ENCODE measurements at regions not wholly inside any gene's neighbourhood (a gene's known extent, or its start where the extent isn't known, plus 50 kb on each side); places are given as distances from the start of the nearest gene placed in this dataset.
A peak's percentile ranks its signal among the peaks of the same experiment; 100 is the strongest.

DNA sequence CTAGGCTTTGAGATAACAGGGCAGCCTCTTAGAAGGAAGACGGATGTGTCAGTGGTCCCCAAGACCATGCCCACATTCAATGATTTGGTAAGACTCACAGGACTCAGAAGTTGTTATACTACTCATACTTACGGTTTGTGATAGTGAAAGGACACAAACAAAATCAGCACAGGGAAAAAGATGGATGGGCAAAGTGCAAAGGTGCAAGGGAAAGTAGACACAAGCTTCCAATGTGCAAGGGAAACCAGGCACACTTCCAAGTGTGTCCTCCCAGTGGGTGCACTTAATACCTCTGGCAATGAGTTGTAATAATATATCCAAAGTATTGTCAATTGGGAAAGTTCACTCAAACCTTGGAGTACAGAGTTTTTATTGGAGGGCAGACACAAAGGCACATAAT, 53.8 kb upstream of the VCX start:
- no peak for FAIRE-seq

- no peak for FAIRE-seq
These were observed 54.6 kb upstream of the VCX start for GRCh38 chrX:7788334-7788733.

DNA sequence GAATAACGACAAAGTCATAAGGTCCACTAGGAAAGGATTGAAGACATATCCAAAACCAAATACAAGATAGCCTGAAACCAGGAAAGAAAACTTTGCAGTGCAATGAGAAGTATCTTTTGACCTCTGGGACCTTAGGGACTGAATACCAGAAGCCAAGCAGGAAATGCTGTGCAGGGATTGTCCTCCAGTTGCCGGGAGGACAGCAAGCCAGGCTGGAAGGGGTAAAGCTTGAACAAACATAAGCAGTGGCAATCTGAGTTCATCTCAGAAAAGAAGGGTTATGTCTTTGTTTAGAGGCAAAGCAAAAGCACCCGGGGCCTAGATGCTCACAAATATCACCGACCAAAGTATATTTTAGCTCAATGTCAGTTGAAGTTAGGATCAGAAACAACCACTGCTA, 55.3 kb upstream of the VCX start:
- FAIRE-seq: no peak

GRCh38 chrX:7784580-7784979, 58.4 kb upstream of the VCX start:
- no peak for FAIRE-seq

DNA sequence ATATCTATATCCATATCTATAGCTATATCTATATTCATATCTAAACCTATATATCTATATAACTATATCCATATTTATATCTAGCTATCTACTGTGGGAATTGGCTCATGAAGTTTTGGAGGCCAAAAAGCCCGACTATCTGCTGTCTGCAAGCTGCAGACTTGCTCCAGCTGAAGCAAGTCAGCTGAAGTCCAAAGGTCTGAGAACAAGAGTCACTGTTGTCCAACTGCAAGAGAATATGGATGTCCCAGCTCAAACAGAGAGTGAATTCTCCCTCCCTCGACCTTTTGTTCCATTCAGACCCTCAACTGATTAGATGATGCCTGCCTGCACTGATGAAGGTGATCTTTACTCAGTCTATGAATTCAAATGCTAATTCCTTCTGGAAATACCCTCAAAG, 63.3 kb upstream of the VCX start:
- no peak for FAIRE-seq

DNA sequence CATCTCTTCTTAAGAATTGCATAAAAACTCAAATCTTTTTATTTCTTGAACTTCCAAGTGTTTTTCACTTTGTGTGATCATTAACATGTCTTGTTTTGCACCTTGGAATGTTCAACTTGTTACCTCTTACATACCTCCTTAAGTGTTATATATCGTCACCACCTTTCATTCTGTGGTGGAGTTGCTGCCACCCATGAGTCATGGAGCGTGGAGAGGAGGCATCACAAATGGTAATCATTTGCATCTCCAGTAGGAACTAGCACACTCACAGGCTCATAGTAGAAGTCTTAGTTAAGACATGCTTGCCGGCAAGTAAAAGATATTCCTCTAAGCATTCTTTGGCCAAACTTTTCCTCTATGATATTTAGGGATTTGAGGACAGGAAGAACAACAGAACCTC, 67.0 kb upstream of the VCX start:
- no peak for FAIRE-seq

- FAIRE-seq: no peak
These were observed 71.1 kb upstream of the VCX start for GRCh38 chrX:7771788-7772438.

GRCh38 chrX:7759830-7760229, 83.1 kb upstream of the VCX start:
- no peak for FAIRE-seq

DNA sequence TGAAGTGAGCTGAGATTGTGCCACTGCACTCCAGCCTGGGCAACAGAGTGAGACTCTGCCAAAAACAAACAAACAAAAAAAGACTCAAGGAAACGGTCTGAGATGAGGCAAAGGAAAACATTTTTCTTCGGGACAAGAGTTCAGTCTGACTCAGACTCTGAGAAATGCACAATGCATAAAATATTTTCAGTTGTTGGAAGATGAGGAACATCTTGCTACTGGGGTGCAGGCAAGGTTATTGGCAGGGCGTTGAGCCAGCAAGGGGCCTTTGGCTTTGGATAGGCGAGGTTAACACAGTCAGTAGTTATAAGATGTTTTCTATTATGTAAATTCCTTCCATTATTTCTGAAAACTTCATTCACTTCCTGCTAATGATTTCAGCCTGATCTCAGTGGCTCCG, 96.1 kb upstream of the VCX start:
- no peak for FAIRE-seq

DNA sequence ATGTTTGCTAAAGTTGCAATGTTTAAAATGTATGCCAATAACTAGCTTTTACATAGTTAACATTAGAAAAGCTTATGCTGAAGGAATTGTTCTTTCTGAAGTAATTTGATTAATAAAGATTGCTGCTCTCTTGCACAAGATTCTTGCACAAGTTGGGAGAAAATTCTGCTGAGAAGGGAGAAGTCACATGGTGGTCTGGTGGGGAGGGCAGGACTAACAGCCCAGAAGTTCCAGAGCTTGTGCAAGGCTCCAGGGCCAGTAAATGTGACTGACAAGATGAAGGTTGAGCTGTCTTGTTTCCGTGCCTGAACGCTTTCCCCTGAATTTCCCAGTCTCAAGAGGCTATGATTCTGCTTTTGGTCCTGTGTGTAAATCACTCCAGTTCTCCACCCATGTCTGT, 112.9 kb upstream of the VCX start:
- no peak for FAIRE-seq

- FAIRE-seq: no peak
These were observed 122.5 kb upstream of the VCX start for GRCh38 chrX:7720519-7720918.

- FAIRE-seq: no peak
These were observed 128.6 kb upstream of the VCX start for GRCh38 chrX:7714351-7714750.

- FAIRE-seq: no peak
These were observed 131.8 kb upstream of the VCX start for GRCh38 chrX:7711167-7711566.

DNA sequence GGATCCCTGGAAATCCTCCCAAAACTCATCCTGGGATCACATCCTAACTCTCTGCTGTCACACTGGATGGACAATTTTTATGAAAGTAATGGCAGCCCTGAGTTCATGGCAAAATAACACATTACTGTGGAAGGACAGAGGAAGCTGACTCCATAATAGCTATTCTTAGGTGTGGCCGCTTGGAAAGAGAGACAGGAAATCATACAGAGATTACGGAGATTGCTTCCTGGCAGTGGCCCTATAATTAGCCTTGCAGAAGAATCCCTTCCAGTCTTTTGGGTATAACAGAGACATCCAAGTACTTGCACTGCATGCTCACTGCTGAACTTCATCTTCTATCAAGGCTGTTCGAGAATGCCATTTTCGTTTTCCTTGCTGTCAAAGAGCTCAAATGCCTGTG, 133.1 kb upstream of the VCX start:
- no peak for FAIRE-seq

DNA sequence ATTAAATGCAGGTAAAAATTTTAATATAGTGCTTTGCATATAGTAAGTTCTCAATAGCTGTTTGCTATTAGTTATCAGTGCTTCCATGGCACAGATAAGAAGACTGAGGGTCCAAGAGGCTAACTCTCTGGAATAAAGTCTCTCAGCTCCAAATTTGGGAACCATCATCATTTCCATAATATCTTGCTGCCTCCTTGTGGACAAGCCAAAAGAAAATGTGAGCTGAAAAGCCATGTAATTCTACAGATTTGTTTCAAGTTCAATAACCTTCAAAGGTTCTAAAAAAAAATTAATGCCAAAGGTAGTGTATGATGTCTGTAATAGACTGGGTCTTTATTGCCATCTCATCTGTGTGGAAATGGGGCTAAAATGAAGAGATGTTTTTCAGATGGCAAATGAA, 136.9 kb upstream of the VCX start:
- FAIRE-seq: no peak

DNA sequence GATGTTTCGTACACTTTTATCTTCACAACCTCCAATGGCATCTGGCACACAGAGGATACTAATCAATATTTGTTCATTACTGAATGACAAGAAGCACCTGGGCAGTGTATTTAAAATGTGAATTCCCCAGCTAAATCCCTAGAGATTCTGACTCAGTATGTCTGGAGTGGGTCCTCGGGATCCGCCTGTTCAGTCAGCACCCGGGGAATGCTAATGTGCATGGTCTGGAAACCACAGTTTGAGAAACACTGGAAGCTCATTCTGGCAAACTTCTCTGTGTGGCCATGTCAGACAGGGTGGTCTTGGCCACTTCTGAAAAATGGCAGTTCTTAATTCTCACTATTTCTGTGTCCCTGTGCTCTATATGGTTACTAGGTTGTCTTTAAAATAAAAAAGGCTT, 138.8 kb upstream of the VCX start:
- no peak for FAIRE-seq

DNA sequence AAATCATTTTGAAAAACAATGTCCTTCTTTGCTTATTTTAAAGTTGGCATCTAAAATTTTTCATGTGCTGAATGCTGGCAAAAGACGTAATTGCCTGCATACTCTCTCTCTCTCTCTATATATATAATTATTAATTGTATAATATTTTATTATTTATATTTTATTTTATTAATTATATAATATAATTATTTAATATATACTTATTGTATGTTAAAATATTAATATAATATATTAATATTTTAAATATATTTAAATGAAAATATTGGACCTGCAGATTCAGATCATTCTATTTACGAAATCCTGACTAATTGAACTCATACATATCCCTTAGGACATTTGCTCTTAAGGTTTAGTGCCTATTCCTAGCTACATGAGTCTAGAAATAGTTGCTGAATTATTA, 144.7 kb upstream of the VCX start:
- FAIRE-seq: no peak

GRCh38 chrX:7690842-7691241, 152.1 kb upstream of the VCX start:
- no peak for FAIRE-seq

DNA sequence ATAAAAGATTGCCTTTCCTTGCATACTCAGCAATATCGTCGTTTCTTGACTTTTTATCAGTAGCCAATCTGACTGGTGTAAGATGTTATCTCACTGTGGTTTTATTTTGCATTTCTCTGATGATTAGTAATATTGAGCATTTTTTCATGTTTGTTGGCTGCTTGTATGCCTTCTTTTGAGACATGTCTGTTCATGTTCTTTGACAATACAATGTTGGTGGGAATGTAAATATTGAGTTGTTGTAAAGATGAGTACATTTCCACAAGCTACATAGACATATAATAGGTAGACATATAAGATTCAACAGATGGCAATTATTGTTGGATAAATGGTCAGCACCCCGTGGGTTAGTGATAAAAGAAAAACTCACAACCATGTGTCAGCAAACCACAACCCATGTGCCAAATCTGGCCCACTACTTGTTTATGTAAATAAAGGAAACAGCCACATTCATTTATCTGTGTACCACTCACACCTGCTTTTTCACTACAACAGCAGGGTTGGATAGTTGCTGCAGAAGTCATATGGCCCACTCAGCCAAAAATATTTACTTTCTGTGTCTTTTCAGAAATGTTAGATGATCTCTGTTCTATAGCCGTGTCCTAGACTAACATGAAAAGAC, 153.1 kb upstream of the VCX start:
- FAIRE-seq: no peak

DNA sequence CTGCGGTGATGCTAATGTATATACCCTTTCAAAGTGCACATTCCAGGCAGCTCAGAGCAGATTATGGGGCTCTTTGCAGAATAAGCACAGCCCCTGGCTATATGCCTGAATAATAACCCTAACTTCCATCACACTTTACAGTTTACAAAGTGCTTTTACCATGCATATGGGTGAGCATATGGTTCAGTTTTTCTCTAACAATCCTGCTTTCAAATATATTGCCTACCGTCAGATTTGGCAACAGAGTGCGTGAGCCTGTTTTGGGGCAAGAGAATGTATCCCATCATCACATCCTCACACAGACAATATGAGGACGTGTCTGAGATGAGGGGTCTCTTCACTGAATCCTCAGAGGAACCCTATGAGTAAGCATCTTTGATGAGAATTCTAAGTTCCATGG, 162.8 kb upstream of the VCX start:
- no peak for FAIRE-seq

- FAIRE-seq: no peak
These were observed 188.7 kb upstream of the VCX start for GRCh38 chrX:7654316-7654715.

- FAIRE-seq: no peak
These were observed 195.1 kb upstream of the VCX start for GRCh38 chrX:7647831-7648230.

DNA sequence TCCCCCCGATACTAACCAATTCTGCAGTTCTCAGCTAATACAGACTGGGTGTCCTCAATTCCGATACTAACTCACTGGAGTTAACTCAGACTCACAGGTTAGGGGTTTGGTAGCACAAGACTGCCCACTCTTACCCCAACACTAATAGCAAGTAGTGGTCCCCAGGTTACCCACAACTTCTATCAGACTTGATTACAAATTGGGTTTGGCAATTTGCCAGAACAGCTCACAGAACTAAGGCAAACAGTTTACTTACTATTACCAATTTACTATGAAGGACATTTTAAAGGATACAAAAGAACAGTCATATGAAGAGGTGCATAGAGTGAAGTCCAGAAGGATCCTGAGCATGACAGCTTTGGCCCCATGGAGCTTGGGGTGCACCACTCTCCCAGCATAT, 201.8 kb upstream of the VCX start:
- FAIRE-seq: peak; percentile 5

GRCh38 chrX:7640392-7640791, 202.6 kb upstream of the VCX start:
- no peak for FAIRE-seq

DNA sequence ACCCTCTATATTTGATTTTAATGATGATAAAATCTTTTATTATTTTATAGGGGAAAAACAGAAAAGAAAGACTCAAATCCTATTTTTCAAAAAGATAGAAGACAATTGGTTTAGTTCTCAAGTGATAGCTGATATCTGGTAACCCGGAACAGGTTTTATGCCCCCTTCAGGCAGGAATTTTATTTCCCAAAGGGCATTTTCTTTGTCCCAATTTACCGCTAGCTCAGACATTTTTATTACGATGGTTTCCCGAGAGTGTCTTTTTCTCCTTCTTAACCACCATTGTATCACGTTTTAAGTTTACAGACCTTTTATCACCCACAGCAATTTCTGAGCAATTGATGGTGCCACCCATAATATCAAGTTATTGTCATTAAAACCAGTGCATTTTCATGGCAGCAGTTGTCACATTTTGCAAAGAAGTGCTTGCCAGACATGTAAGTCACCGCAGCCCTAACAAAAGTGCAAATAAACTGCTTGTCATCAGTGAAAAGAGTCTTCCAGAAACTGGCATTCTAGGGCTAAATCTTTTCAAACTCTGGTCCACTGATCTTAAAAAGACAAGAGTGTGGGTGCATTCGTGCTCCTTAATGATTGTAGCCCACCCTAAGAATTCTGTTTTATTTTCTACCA, 204.8 kb upstream of the VCX start:
- FAIRE-seq: no peak
